Fibroblast of skin of right biceps (primary cell): ENCODE measurements at regions not wholly inside any gene's neighbourhood (a gene's known extent, or its start where the extent isn't known, plus 50 kb on each side); places are given as distances from the start of the nearest gene placed in this dataset.
A peak's percentile ranks its signal among the peaks of the same experiment; 100 is the strongest.

ENCODE experiments used
- DNase-seq: peaks from one replicate; pipeline ENCODE4 v3.0.0-alpha.2; 2013

GRCh38 chr13:90395348-90395747, 952.1 kb upstream of the MIR17HG start:
- DNase-seq = no peak

- no peak for DNase-seq
These were observed 951.6 kb upstream of the MIR17HG start for GRCh38 chr13:90395846-90396245.

DNA sequence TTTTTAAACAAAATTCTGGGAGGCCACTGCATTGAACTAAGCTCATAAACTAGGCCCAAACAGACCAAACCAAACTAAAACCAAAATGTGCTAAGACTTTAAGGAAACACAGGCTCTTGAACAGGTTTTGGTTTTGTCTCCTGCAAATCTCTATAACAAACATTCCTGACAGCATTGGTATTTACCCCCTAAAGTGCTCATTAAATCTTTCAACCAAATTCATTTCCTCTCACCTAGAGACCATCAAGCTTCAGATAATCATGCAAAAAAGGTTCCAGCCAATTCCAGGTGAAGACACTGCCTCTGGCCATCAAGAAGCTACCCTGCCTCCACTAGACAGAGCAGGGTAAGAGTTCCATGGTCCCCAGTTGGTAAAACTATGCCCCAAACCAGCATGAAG, 951.2 kb upstream of the MIR17HG start:
- no peak for DNase-seq

DNA sequence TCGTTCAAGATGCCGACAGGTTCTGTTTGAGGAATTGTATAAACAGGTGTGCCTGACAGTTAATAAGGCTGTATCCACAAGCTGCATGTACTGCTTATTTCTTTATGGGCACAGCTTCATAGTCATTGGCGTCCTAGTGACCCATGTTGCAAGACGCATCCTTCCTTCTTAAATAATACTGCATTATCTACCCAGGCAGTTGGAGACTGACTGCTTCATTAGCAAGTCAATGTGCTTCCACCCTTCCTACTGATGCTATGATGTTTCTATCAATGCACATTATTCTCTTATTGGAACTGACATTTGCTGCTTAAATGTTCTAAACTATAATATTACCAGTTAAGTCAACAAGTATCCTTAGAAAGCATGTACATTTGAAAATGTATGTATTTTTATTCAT, 950.0 kb upstream of the MIR17HG start:
- no peak for DNase-seq

- DNase-seq = no peak
These were observed 947.1 kb upstream of the MIR17HG start for GRCh38 chr13:90400372-90400771.

- DNase-seq = no peak
These were observed 946.3 kb upstream of the MIR17HG start for GRCh38 chr13:90401150-90401549.

DNA sequence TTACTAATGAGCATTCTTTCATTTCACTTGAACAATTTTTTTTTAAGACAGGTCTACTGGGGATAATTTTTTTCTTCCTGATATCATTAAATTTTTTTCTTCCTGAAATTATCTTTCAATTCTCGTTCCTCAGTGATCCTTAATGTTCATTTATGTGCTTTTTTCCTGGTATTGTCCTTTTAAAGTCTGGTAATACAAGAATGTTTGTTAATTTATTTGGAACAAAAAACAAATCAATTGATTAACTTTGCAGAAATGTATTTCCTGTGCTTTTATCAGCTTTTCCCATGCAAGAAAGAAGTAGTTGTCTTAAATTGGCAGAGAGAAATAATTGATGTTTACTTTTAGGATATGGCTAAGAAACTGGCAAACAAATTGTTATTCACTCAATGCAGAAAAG, 945.4 kb upstream of the MIR17HG start:
- DNase-seq = no peak

DNA sequence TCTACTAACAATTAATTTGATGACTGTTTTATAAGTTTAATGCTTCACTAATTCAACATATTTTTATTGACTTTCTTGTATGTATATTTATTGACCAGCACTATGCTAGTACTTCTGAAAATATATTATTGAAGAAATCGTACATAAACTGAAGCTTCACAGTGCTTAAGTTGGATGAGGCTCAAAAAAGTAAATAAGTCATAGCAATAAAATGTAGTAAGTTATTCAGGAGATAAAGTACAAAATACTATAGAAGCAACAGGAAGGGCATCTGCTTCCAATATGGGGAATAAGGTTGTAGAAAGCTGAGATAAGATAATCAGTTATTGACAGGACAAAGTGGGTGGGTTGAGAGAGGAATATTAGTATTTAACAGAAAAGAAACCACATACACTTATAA, 944.9 kb upstream of the MIR17HG start:
- DNase-seq = peak; percentile 2

DNA sequence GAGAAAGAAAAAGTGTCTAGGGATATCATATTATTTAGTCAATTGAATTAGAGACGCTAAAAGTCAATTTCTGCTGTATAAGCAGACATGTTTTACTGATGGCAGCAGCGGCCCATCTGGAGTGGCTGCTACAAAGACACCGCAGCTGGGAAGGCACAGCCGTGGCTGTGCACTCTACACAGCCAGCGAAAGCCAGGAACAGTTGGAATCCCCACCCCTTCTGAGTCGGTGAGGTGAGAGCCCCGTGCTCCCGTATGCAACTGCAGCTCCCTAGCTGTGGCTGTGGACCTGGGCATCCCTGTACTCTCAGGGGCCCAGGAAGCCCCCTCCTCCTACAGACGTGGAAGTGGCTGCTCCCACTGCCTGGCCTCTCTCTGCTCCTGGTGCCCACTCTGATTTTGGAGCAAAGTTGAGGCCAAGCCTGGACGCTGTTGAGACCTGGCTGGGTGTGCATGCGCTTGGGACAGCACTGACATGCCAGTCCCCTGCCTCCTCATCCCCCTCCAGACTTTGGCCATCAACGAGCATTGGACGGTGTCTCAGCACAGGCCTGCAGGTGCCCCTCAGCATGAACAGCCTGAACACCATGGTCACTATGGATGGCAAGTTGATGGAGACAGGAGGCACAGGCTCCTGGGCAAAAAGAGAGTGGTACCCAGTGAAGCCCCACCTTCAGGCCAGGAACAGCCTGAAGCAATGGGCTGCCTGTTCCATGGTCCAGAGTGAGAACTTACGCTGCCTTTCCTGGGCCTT, 944.0 kb upstream of the MIR17HG start:
- no peak for DNase-seq

DNA sequence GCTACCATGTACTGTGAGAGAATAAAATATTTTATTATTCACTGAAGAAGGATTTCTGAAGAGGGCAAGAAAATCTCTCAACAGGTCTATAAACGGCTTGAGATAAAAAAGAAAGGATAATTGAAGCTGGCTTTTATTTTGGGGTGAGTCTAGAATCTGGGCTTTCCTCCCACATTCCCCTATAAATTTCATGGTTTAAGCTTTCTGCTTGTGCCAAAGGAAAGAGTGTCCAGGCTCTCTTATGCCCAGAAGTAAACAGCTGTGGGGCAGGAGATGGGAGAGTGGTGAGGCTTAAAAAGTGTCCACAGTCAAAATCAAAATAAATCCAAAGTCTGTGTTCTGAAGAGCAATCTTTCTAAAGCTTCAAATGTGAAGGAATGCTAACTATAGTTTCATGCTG, 942.2 kb upstream of the MIR17HG start:
- DNase-seq = no peak

GRCh38 chr13:90412980-90413379, 934.5 kb upstream of the MIR17HG start:
- DNase-seq = no peak

DNA sequence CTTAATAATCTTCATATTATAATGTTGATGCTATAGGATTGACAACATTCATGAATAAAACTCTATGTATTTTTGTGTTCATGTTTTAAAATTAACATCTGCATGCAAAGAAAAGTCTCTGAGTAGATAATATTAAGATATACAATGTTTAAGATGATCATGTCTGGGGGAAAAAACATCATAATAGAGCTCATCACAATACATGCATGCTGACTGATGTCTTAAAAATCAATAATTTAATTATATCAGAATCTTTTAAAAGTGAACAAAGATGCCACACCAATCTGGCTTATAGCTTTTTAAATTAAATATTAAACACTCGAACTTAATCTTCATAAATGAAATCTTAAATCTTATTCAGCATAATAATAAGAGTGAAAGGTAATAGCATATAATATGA, 933.9 kb upstream of the MIR17HG start:
- DNase-seq = no peak

- DNase-seq = peak; percentile 77
These were observed 932.5 kb upstream of the MIR17HG start for GRCh38 chr13:90414691-90415596.

DNA sequence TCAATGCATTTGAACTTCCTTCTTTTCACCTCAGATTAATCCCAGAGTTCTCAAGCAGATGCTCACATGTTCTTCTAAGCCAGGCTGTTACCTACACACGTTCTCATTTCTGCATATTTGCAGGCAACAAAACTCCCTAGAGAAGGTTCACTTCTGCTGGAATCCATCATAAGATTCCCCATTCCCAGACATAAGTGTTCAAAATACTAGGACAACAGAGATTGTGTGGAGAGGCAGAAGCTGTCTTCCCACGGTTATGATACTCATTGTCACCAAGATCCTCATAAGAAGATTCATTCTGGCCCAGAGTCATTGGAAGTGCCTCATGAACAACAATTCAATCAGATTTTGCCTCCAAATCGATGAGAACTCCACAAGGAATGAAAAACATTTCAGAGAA, 931.6 kb upstream of the MIR17HG start:
- peak; percentile 15 for DNase-seq

GRCh38 chr13:90416519-90416918, 931.0 kb upstream of the MIR17HG start:
- peak; percentile 72 for DNase-seq

GRCh38 chr13:90416938-90417337, 930.5 kb upstream of the MIR17HG start:
- DNase-seq = no peak

- no peak for DNase-seq
These were observed 926.8 kb upstream of the MIR17HG start for GRCh38 chr13:90420683-90421082.

GRCh38 chr13:90427322-90428272, 919.9 kb upstream of the MIR17HG start:
- DNase-seq = no peak

DNA sequence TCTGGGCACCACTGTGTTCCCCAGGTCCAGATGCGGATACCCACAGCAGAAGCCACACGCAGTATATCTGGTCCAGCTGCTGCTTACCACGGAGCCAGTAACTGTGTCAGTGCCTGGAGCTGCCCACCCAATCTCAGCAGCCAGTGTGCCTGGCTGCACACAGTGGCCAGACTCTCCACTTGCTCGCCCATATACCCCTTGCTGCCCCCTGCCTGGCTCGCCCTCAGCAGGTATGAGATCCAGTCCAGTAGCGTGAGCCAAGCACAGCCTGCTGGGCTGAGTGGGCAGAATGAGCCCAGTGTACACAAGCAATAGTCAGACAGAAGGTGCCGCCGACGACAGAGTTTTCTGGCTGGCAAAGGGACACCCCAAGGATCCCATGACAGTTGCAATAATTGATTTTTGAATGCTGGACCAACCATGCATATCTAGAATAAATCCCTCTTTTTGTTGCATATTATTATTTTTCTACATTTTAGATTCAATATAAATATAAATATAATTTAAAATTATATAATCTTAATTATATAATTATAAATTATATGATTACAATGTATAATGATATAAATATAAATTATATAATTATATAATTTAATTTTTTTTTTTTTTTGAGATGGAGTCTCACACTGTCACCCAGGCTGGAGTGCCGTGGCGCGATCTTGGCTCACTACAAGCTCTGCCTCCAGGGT, 918.8 kb upstream of the MIR17HG start:
- DNase-seq = no peak

DNA sequence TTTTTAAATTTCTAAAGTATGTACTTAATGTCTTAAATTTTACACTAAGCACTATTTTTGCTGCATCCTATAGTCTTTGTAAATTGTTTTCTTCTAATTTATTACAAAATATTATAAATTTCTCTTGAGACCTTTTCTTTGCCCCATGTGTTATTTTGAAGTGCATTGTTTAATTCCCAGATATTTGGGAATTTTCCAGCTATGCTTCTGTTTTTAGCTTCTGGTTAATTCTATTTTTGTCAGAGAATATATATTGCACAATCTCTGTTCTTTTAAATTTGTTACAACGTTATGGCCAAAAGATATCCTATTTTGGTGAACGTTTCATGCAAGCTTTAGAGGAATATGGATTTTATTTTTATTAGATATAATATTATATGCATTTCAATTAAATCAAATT, 917.4 kb upstream of the MIR17HG start:
- no peak for DNase-seq

- no peak for DNase-seq
These were observed 910.8 kb upstream of the MIR17HG start for GRCh38 chr13:90436697-90437096.

- no peak for DNase-seq
These were observed 908.9 kb upstream of the MIR17HG start for GRCh38 chr13:90438576-90438975.
